ENCODE measurements at regions not wholly inside any gene's neighbourhood (a gene's known extent, or its start where the extent isn't known, plus 50 kb on each side); places are given as distances from the start of the nearest gene placed in this dataset.
A peak's percentile ranks its signal among the peaks of the same experiment; 100 is the strongest.

- H2AFZ ChIP-seq (ENCODE audit: insufficient read depth, low read length, poor library complexity), result no peak overlapping the region
- peaks cover 24% of the 10 kb centered on the region for H3K79me1 ChIP-seq (ENCODE audit: low read length)
- no peak overlapping the region for H3K4me3 ChIP-seq (ENCODE audit: low read depth, low read length)
- no peak overlapping the region for H2AK5ac ChIP-seq (ENCODE audit: low read length)
- H3K27ac ChIP-seq (ENCODE audit: low read depth, low read length), result peak overlapping the region; percentile 94
- H2BK5ac ChIP-seq (ENCODE audit: low read depth, low read length, poor library complexity), result peak overlapping the region; percentile 79
- WGBS (ENCODE audit: extremely low coverage, insufficient coverage, insufficient read length), result no CpG with 5 or more reads among the region's 10 CpGs
- H3K9me3 ChIP-seq (ENCODE audit: insufficient read depth, low read depth, low read length), result peaks cover 4% of the 10 kb centered on the region
- H3K4me2 ChIP-seq (ENCODE audit: low read length), result peak overlapping the region; percentile 31
- H3K14ac ChIP-seq (ENCODE audit: low read length), result peak overlapping the region; percentile 45
- H3K36me3 ChIP-seq (ENCODE audit: control insufficient read depth in 1 of 2, insufficient read depth in 2 of 2, low read length in 2 of 2), result peaks cover 0 to 3% of the 10 kb centered on the region in 2 experiments
- H4K91ac ChIP-seq (ENCODE audit: low read depth, low read length), result peak overlapping the region; percentile 85
- peaks cover 25 to 27% of the 10 kb centered on the region in 2 experiments for H3K4me1 ChIP-seq (ENCODE audit: control insufficient read depth in 1 of 2, insufficient read depth in 2 of 2, low read length in 2 of 2)
- peaks cover 2% of the 10 kb centered on the region for H3K79me2 ChIP-seq (ENCODE audit: control insufficient read depth, insufficient read depth, low read length, poor library complexity)
- H3K9ac ChIP-seq (ENCODE audit: low read length), result no peak overlapping the region
- peak; percentile 86 to 95 for DNase-seq
- H4K12ac ChIP-seq (ENCODE audit: low read depth, low read length), result no peak overlapping the region
- peak overlapping the region; percentile 93 for H2BK12ac ChIP-seq (ENCODE audit: low read length)
- no peaks in the 10 kb centered on the region for H3K27me3 ChIP-seq (ENCODE audit: insufficient read depth, low read length)
- no peak overlapping the region for H3K18ac ChIP-seq (ENCODE audit: low read length)
- peak overlapping the region; percentile 27 for H2BK120ac ChIP-seq (ENCODE audit: insufficient read depth, low read length, poor library complexity)
- no peak overlapping the region for H3K23ac ChIP-seq (ENCODE audit: low read length)
- no peak overlapping the region for H3K4ac ChIP-seq (ENCODE audit: low read depth, low read length)
- H4K8ac ChIP-seq (ENCODE audit: low read depth, low read length), result no peak overlapping the region
Measured at GRCh38 chr20:48538058-48538825, 289.6 kb downstream of the PREX1 start.

DNA sequence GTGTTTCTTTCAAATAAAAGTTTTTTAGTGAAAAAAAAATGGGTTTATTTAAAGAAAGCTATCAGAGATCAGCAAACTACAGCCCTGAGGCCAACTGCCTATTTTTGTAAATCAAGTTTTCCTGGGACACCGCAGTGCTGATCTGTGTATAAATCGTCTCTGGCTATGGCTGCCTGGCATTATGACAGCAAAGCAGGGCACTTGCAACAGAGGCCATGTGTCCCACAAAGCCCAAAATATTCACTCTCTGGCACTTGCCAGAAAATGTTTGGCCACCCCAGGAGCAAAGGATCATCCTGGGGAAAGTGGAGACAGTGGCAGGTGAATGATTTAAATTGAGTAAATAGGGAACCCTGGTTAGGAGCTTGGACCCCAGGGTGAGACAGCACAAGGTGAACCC, 291.6 kb downstream of the PREX1 start:
- H3K79me2 ChIP-seq (ENCODE audit: control insufficient read depth, insufficient read depth, low read length, poor library complexity), result peaks cover 2% of the 10 kb centered on the region
- peaks cover 21% of the 10 kb centered on the region for H3K79me1 ChIP-seq (ENCODE audit: low read length)
- H2BK5ac ChIP-seq (ENCODE audit: low read depth, low read length, poor library complexity), result peak overlapping the region; percentile 19
- no peaks in the 10 kb centered on the region for H3K9me3 ChIP-seq (ENCODE audit: insufficient read depth, low read depth, low read length)
- no peak overlapping the region for H3K4ac ChIP-seq (ENCODE audit: low read depth, low read length)
- no CpG with 5 or more reads among the region's 2 CpGs for WGBS (ENCODE audit: extremely low coverage, insufficient coverage, insufficient read length)
- no peak overlapping the region for H3K4me3 ChIP-seq (ENCODE audit: low read depth, low read length)
- H4K12ac ChIP-seq (ENCODE audit: low read depth, low read length), result no peak overlapping the region
- H3K23ac ChIP-seq (ENCODE audit: low read length), result no peak overlapping the region
- no peak overlapping the region for H3K18ac ChIP-seq (ENCODE audit: low read length)
- peaks cover 19 to 20% of the 10 kb centered on the region in 2 experiments for H3K4me1 ChIP-seq (ENCODE audit: control insufficient read depth in 1 of 2, insufficient read depth in 2 of 2, low read length in 2 of 2)
- no peak overlapping the region for H4K8ac ChIP-seq (ENCODE audit: low read depth, low read length)
- no peak overlapping the region for H4K91ac ChIP-seq (ENCODE audit: low read depth, low read length)
- no peak overlapping the region for H2AFZ ChIP-seq (ENCODE audit: insufficient read depth, low read length, poor library complexity)
- H3K27ac ChIP-seq (ENCODE audit: low read depth, low read length), result no peak overlapping the region
- peak overlapping the region; percentile 85 for H2BK12ac ChIP-seq (ENCODE audit: low read length)
- no peak overlapping the region for H3K4me2 ChIP-seq (ENCODE audit: low read length)
- no peak overlapping the region for H3K14ac ChIP-seq (ENCODE audit: low read length)
- peak overlapping the region; percentile 63 for H2AK5ac ChIP-seq (ENCODE audit: low read length)
- peak overlapping the region; percentile 15 for H3K9ac ChIP-seq (ENCODE audit: low read length)
- DNase-seq, result no peak
- H3K36me3 ChIP-seq (ENCODE audit: control insufficient read depth in 1 of 2, insufficient read depth in 2 of 2, low read length in 2 of 2), result no peaks in the 10 kb centered on the region
- H3K27me3 ChIP-seq (ENCODE audit: insufficient read depth, low read length), result no peaks in the 10 kb centered on the region
- H2BK120ac ChIP-seq (ENCODE audit: insufficient read depth, low read length, poor library complexity), result no peak overlapping the region

DNA sequence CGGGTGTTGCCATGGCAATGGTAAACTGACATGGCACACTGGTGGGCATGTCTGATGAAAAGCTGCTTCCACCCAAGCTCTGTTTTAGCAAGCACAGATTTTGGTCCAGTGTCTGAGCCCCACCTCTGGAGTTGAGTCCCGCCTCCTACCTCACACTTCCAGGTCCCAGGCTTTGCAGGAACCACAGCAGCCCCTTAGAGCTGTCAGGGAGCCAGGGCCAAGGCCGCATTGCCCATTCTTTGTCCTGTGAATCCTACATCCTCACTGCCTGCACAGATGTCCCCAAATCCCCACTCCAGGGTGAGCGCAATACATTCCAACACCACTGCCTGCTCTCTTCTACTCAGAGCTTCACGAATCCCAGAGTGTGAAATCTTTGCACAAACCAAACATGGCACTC, 292.2 kb downstream of the PREX1 start:
- no peak overlapping the region for H2AFZ ChIP-seq (ENCODE audit: insufficient read depth, low read length, poor library complexity)
- no CpG with 5 or more reads among the region's 5 CpGs for WGBS (ENCODE audit: extremely low coverage, insufficient coverage, insufficient read length)

DNA sequence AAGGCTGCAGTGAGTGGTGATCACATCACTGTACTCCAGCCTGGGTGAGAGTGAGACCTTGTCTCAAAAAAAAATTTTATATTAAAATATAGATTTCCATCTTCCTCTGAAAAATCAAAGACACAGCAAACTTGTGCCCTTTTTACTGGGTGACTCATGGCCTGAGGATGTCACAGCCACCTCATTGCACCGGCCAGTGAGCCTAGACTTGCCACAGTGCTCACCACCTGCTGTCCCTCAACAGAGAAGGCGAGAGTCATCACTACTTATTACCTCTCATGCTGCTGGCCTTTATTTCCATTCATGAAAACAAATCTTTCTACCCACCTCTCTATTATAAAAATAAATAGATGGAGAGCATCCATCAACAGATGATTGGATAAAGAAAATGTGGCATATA, 295.8 kb downstream of the PREX1 start:
- H3K4me2 ChIP-seq (ENCODE audit: low read length), result no peak overlapping the region

More for the DNA sequence above, 292.2 kb downstream of the PREX1 start:
- no peak for DNase-seq
- Histone ChIP-seq H4K12ac (ENCODE audit: low read depth, low read length) (no peak overlapping the region), H3K36me3 (ENCODE audit: control insufficient read depth in 1 of 2, insufficient read depth in 2 of 2, low read length in 2 of 2) (no peaks in the 10 kb centered on the region), H3K4ac (ENCODE audit: low read depth, low read length) (no peak overlapping the region), H3K4me3 (ENCODE audit: low read depth, low read length) (no peak overlapping the region), H3K27me3 (ENCODE audit: insufficient read depth, low read length) (no peaks in the 10 kb centered on the region), H4K91ac (ENCODE audit: low read depth, low read length) (no peak overlapping the region), H3K14ac (ENCODE audit: low read length) (no peak overlapping the region), H3K4me2 (ENCODE audit: low read length) (no peak overlapping the region), H3K4me1 (ENCODE audit: control insufficient read depth in 1 of 2, insufficient read depth in 2 of 2, low read length in 2 of 2) (peaks cover 15 to 17% of the 10 kb centered on the region in 2 experiments), H2BK12ac (ENCODE audit: low read length) (no peak overlapping the region), H2AK5ac (ENCODE audit: low read length) (no peak overlapping the region), H3K79me2 (ENCODE audit: control insufficient read depth, insufficient read depth, low read length, poor library complexity) (peaks cover 2% of the 10 kb centered on the region), H3K18ac (ENCODE audit: low read length) (no peak overlapping the region), H3K9me3 (ENCODE audit: insufficient read depth, low read depth, low read length) (no peaks in the 10 kb centered on the region), H3K9ac (ENCODE audit: low read length) (no peak overlapping the region), H3K23ac (ENCODE audit: low read length) (no peak overlapping the region), H3K27ac (ENCODE audit: low read depth, low read length) (no peak overlapping the region), H2BK5ac (ENCODE audit: low read depth, low read length, poor library complexity) (no peak overlapping the region), H2BK120ac (ENCODE audit: insufficient read depth, low read length, poor library complexity) (no peak overlapping the region), H3K79me1 (ENCODE audit: low read length) (peaks cover 19% of the 10 kb centered on the region), H4K8ac (ENCODE audit: low read depth, low read length) (no peak overlapping the region)

More for the DNA sequence above, 295.8 kb downstream of the PREX1 start:
- Histone ChIP-seq H2BK5ac (ENCODE audit: low read depth, low read length, poor library complexity) (no peak overlapping the region), H3K4me3 (ENCODE audit: low read depth, low read length) (no peak overlapping the region), H3K4ac (ENCODE audit: low read depth, low read length) (no peak overlapping the region), H3K27ac (ENCODE audit: low read depth, low read length) (no peak overlapping the region), H3K9ac (ENCODE audit: low read length) (no peak overlapping the region), H3K27me3 (ENCODE audit: insufficient read depth, low read length) (no peaks in the 10 kb centered on the region), H4K8ac (ENCODE audit: low read depth, low read length) (no peak overlapping the region), H2BK120ac (ENCODE audit: insufficient read depth, low read length, poor library complexity) (no peak overlapping the region), H4K91ac (ENCODE audit: low read depth, low read length) (no peak overlapping the region), H2AK5ac (ENCODE audit: low read length) (no peak overlapping the region), H3K79me1 (ENCODE audit: low read length) (peaks cover 2% of the 10 kb centered on the region), H3K14ac (ENCODE audit: low read length) (no peak overlapping the region), H3K9me3 (ENCODE audit: insufficient read depth, low read depth, low read length) (no peaks in the 10 kb centered on the region), H3K79me2 (ENCODE audit: control insufficient read depth, insufficient read depth, low read length, poor library complexity) (no peaks in the 10 kb centered on the region), H2AFZ (ENCODE audit: insufficient read depth, low read length, poor library complexity) (no peak overlapping the region), H3K18ac (ENCODE audit: low read length) (no peak overlapping the region), H3K4me1 (ENCODE audit: control insufficient read depth in 1 of 2, insufficient read depth in 2 of 2, low read length in 2 of 2) (no peaks in the 10 kb centered on the region), H3K36me3 (ENCODE audit: control insufficient read depth in 1 of 2, insufficient read depth in 2 of 2, low read length in 2 of 2) (no peaks in the 10 kb centered on the region), H4K12ac (ENCODE audit: low read depth, low read length) (no peak overlapping the region), H3K23ac (ENCODE audit: low read length) (no peak overlapping the region), H2BK12ac (ENCODE audit: low read length) (no peak overlapping the region)
- no CpG with 5 or more reads among the region's 2 CpGs for WGBS (ENCODE audit: extremely low coverage, insufficient coverage, insufficient read length)
- no peak for DNase-seq
